B cell (primary cell): ENCODE measurements at regions not wholly inside any gene's neighbourhood (a gene's known extent, or its start where the extent isn't known, plus 50 kb on each side); places are given as distances from the start of the nearest gene placed in this dataset.

Source experiments
- ATAC-seq: fragments of 200-7000 bp; cut with Tn5 transposase; one replicate; pipeline ENCODE4 v1.10.0; 2021; ENCODE audit warnings: low read depth, mild to moderate bottlenecking, moderate number of reproducible peaks, moderate library complexity
- CTCF ChIA-PET: fragments of 350-600 bp; sonication (Branson Sonifier 250); formaldehyde crosslinking; loops from one replicate; lab custom pipeline; 2021; ENCODE audit warnings: antibody characterized with exemption, inconsistent platforms; lab: Charles Lee
- POLR2A ChIA-PET: fragments of 350-600 bp; sonication (Branson Sonifier 250); formaldehyde crosslinking; loops from one replicate; lab custom pipeline; 2021; ENCODE audit warnings: antibody characterized with exemption; lab: Charles Lee
- DNase-seq: peaks from one replicate; pipeline ENCODE4 v3.0.0; 2013
- H2AFZ ChIP-seq: 2 replicates; pipeline ENCODE4 v1.6.1; 2012; ENCODE audit warnings: mild to moderate bottlenecking, low read depth, low read length; ENCODE audit not compliant: insufficient read depth, poor library complexity, severe bottlenecking
- H3K27ac ChIP-seq, 2 donors: 1 replicate in 1 of 2; 2 replicates in 1 of 2; pipeline ENCODE4 v1.5.1; 2012 to 2013; ENCODE audit warnings: low read length in 2 of 2, mild to moderate bottlenecking in 2 of 2, moderate library complexity in 1 of 2
- H3K27me3 ChIP-seq, 4 experiments: fragments of 200-600 bp in 1 of 4; sonication (generic) in 1 of 4; replicated peaks in 1 of 4; 1 replicate in 2 of 4; 2 replicates in 2 of 4; pipeline versions ENCODE4 v1.6.1 to v1.7.0; 2013 to 2016; ENCODE audit warnings: low read length in 3 of 4, mild to moderate bottlenecking in 2 of 4, mixed read lengths in 1 of 4, moderate library complexity in 1 of 4; ENCODE audit not compliant: insufficient read depth in 4 of 4, control insufficient read depth in 3 of 4; ENCODE audit errors: control extremely low read depth in 1 of 4
- H3K36me3 ChIP-seq, 2 experiments: replicated peaks in 1 of 2; 1 replicate in 1 of 2; 2 replicates in 1 of 2; pipeline versions ENCODE4 v1.6.1 to v1.7.1; 2013; ENCODE audit warnings: low read length in 1 of 2; ENCODE audit not compliant: insufficient read depth in 2 of 2, control insufficient read depth in 1 of 2; ENCODE audit errors: control extremely low read depth in 1 of 2, extremely low read depth in 1 of 2
- H3K4me1 ChIP-seq, 2 donors: fragments of 200-600 bp in 1 of 2; sonication (generic) in 1 of 2; 1 replicate in 1 of 2; 2 replicates in 1 of 2; pipeline versions ENCODE4 v1.5.1 to v1.6.1; 2013 to 2017; ENCODE audit warnings: low read length in 2 of 2; ENCODE audit not compliant: control insufficient read depth in 2 of 2, insufficient read depth in 2 of 2
- H3K4me2 ChIP-seq: replicated peaks from 2 replicates; pipeline ENCODE3; 2012; ENCODE audit warnings: mild to moderate bottlenecking, low read depth, low read length; ENCODE audit not compliant: poor library complexity, severe bottlenecking
- H3K4me3 ChIP-seq, 5 experiments: fragments of 200-600 bp in 1 of 5; sonication (generic) in 1 of 5; 1 replicate in 3 of 5; 2 replicates in 2 of 5; pipeline versions ENCODE4 v1.5.1 to v1.7.0; 2011 to 2016; ENCODE audit warnings: low read length in 4 of 5, mild to moderate bottlenecking in 4 of 5, low read depth in 2 of 5, control low read depth in 1 of 5, moderate library complexity in 1 of 5; ENCODE audit not compliant: insufficient read depth in 1 of 5; ENCODE audit errors: control extremely low read depth in 1 of 5, extremely low read depth in 1 of 5
- H3K79me2 ChIP-seq: fragments of 200-600 bp; sonication (generic); one replicate; pipeline ENCODE4 v1.6.0; 2016; ENCODE audit warnings: low read length; ENCODE audit not compliant: control insufficient read depth, insufficient read depth
- H3K9ac ChIP-seq: fragments of 200-600 bp; sonication (generic); 2 replicates; pipeline ENCODE4 v1.6.1; 2017; ENCODE audit warnings: mild to moderate bottlenecking, low read length, moderate library complexity
- H3K9me3 ChIP-seq, 3 donors: one replicate each; pipeline versions ENCODE4 v1.6.1 to v1.7.1; 2013; ENCODE audit warnings: low read length in 2 of 3; ENCODE audit not compliant: control insufficient read depth in 2 of 3, insufficient read depth in 1 of 3; ENCODE audit errors: control extremely low read depth in 1 of 3
- H4K20me1 ChIP-seq: 2 replicates; pipeline ENCODE4 v1.6.0; 2012; ENCODE audit warnings: mild to moderate bottlenecking, low read length; ENCODE audit not compliant: insufficient read depth, control insufficient read depth, poor library complexity, severe bottlenecking
- H3K27ac Mint-ChIP-seq: one replicate; pipeline ENCODE4 v1.8.0; 2021; ENCODE audit warnings: mixed read lengths
- H3K27me3 Mint-ChIP-seq: one replicate; pipeline ENCODE4 v1.8.0; 2021; ENCODE audit warnings: mixed read lengths
- H3K4me1 Mint-ChIP-seq: one replicate; pipeline ENCODE4 v1.8.0; 2021; ENCODE audit warnings: mixed read lengths
- H3K4me3 Mint-ChIP-seq: one replicate; pipeline ENCODE4 v1.8.0; 2021; ENCODE audit warnings: mixed read lengths
- H3K9me3 Mint-ChIP-seq: one replicate; pipeline ENCODE4 v1.8.0; 2022; ENCODE audit warnings: mixed read lengths; ENCODE audit not compliant: insufficient read depth
- EZH2 ChIP-seq: IDR thresholded peaks from 2 replicates; pipeline ENCODE4 v1.6.1; 2012; ENCODE audit warnings: borderline replicate concordance, low read depth, mild to moderate bottlenecking, moderate library complexity, low read length; ENCODE audit not compliant: insufficient read depth, poor library complexity, severe bottlenecking
- WGBS: methylation state at CpG from one replicate; pipeline ENCODE4 v1.1.5; 2013; ENCODE audit warnings: missing lambda C conversion rate; ENCODE audit not compliant: insufficient coverage; 5-methylcytosine and 5-hydroxymethylcytosine counted together
- intact Hi-C: fragments of 100-400 bp; cut with micrococcal nuclease; formaldehyde crosslinking; loops from one replicate; pipeline ENCODE4 v1.10.0; 2022
- TF ChIP-seq, protein P1 (sequence below): fragments of 200-600 bp; IDR thresholded peaks from one replicate; pipeline ENCODE4 v1.8.0; 2022; ENCODE audit warnings: antibody characterized with exemption, mild to moderate bottlenecking

DNA sequence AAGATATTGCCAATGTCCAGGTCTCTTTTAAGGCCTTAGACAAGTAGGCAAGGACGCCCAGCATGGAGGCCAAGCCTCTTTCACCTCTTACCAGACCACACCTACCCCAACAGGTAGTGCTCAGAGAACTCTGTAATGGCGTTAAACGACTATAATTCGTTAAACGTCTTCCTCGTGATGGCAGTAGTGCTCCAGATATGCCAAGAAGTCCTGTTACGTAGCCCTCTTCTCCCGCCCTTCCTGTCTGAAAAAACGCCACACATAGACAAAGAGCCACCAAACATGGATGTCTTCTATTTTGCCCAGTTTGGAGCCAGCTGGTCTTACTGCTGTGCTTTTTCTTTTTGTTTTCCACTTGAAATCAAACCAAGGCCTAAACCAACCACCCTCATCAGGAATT lies 190.7 kb downstream of the OR13H1 start:
- Histone ChIP-seq H4K20me1 (no peaks in the 10 kb centered on the region), H3K4me3 (peak overlapping the region in 3 of 5 experiments; percentile 5 to 23 (median 8)), H3K4me2 (peak overlapping the region; percentile 55), H3K27me3 (no peaks in the 10 kb centered on the region), H3K9me3 (peaks cover 0 to 6% (median 0%) of the 10 kb centered on the region in 3 donors), H2AFZ (peak overlapping the region; percentile 43), H3K79me2 (no peaks in the 10 kb centered on the region), H3K9ac (peak overlapping the region; percentile 19), H3K36me3 (no peaks in the 10 kb centered on the region), H3K4me1 (peaks cover 0 to 3% of the 10 kb centered on the region in 2 donors), H3K27ac (no peak overlapping the region)
- H3K9me3 Mint-ChIP-seq = no peaks in the 10 kb centered on the region
- ATAC-seq (no peak), DNase-seq (no peak)
- no peak overlapping the region for H3K4me3 Mint-ChIP-seq
- H3K27me3 Mint-ChIP-seq = no peaks in the 10 kb centered on the region
- no peak overlapping the region for H3K27ac Mint-ChIP-seq
- no peaks in the 10 kb centered on the region for H3K4me1 Mint-ChIP-seq
- no CpG with 5 or more reads among the region's 9 CpGs for WGBS
- TF ChIP-seq, protein P1, sequence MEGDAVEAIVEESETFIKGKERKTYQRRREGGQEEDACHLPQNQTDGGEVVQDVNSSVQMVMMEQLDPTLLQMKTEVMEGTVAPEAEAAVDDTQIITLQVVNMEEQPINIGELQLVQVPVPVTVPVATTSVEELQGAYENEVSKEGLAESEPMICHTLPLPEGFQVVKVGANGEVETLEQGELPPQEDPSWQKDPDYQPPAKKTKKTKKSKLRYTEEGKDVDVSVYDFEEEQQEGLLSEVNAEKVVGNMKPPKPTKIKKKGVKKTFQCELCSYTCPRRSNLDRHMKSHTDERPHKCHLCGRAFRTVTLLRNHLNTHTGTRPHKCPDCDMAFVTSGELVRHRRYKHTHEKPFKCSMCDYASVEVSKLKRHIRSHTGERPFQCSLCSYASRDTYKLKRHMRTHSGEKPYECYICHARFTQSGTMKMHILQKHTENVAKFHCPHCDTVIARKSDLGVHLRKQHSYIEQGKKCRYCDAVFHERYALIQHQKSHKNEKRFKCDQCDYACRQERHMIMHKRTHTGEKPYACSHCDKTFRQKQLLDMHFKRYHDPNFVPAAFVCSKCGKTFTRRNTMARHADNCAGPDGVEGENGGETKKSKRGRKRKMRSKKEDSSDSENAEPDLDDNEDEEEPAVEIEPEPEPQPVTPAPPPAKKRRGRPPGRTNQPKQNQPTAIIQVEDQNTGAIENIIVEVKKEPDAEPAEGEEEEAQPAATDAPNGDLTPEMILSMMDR = no peak
- TF ChIP-seq EZH2 = no peak
- ChIA-PET CTCF (no interaction called here), POLR2A (no interaction called here)
- intact Hi-C loops = no loop called here

DNA sequence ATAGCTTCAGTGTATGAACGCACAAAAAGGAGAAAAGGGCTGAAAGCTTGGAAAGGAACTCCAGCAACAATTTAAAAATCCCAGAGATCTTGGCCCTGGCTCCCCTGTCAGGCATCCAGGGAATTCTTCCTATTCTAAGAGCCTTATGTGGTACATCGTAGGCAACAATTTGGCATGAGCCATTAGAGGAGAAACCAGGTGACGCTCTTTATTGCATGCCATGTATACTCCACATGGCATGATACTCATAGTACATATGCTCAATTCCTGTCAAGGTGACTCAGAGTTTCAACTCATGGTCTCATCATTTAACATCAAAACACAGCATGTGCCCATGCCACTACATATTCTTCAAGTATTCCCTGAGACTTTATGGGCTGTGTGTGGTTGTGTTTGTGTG lies 191.3 kb downstream of the OR13H1 start:
- Histone ChIP-seq H4K20me1 (no peaks in the 10 kb centered on the region), H3K27me3 (no peaks in the 10 kb centered on the region), H3K79me2 (no peaks in the 10 kb centered on the region), H2AFZ (no peak overlapping the region), H3K9me3 (peaks cover 0 to 6% (median 0%) of the 10 kb centered on the region in 3 donors), H3K27ac (no peak overlapping the region), H3K4me1 (peaks cover 0 to 3% of the 10 kb centered on the region in 2 donors), H3K9ac (peak overlapping the region; percentile 19), H3K4me2 (peak overlapping the region; percentile 55), H3K4me3 (peak overlapping the region in 3 of 5 experiments; percentile 5 to 23 (median 8)), H3K36me3 (no peaks in the 10 kb centered on the region)
- H3K4me1 Mint-ChIP-seq = no peaks in the 10 kb centered on the region
- ATAC-seq = no peak
- no peaks in the 10 kb centered on the region for H3K27me3 Mint-ChIP-seq
- ChIA-PET CTCF (no interaction called here), POLR2A (no interaction called here)
- no peak overlapping the region for H3K27ac Mint-ChIP-seq
- TF ChIP-seq, protein P1 = no peak
- no peak for TF ChIP-seq EZH2
- intact Hi-C loops = no loop called here
- WGBS = 100% methylated on average over 2 of the region's 3 CpGs
- no peaks in the 10 kb centered on the region for H3K9me3 Mint-ChIP-seq
- H3K4me3 Mint-ChIP-seq = no peak overlapping the region
- no peak for DNase-seq
